ENCODE measurements at regions not wholly inside any gene's neighbourhood (a gene's known extent, or its start where the extent isn't known, plus 50 kb on each side); places are given as distances from the start of the nearest gene placed in this dataset.

DNA sequence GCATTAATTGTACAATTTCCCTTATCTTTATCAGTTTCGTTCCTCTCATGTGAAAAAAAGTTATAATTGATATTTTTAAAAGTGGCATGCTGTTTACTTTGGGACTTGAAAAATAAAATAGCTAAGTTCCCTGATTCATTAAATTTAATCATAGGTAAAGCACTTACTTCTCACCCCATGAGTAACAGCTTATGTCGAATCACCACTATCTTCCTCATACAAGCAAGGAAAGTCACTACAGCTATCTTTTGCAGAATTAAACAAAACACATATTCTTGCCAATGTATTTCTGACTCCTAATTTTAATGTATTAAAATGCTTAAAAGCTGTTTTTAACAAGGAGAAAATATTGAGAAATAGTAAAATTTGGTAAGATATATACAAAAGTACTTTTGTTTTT is 832.4 kb upstream of the PCDH10 start:
- no peaks in the 10 kb centered on the region for H3K36me3 Mint-ChIP-seq (ENCODE audit: unreplicated experiment)
- H3K4me1 Mint-ChIP-seq (ENCODE audit: unreplicated experiment) = no peaks in the 10 kb centered on the region
- H3K9me3 Mint-ChIP-seq (ENCODE audit: unreplicated experiment) = no peaks in the 10 kb centered on the region
- no peak overlapping the region for H3K4me3 Mint-ChIP-seq (ENCODE audit: unreplicated experiment)
- H3K27ac Mint-ChIP-seq (ENCODE audit: unreplicated experiment) = no peak overlapping the region
- no peak for TF ChIP-seq CTCF (IDR thresholded peaks at IDR 0.05)
- DNase-seq (ENCODE audit: extremely low spot score, unreplicated experiment) = no peak
- peaks cover 3% of the 10 kb centered on the region for H3K27me3 Mint-ChIP-seq (ENCODE audit: unreplicated experiment)

GRCh38 chr4:132317923-132318322 is 831.2 kb upstream of the PCDH10 start:
- Mint-ChIP-seq H3K9me3 (ENCODE audit: unreplicated experiment) (no peaks in the 10 kb centered on the region), H3K4me1 (ENCODE audit: unreplicated experiment) (no peaks in the 10 kb centered on the region), H3K27me3 (ENCODE audit: unreplicated experiment) (peaks cover 3% of the 10 kb centered on the region), H3K4me3 (ENCODE audit: unreplicated experiment) (no peak overlapping the region), H3K27ac (ENCODE audit: unreplicated experiment) (no peak overlapping the region), H3K36me3 (ENCODE audit: unreplicated experiment) (no peaks in the 10 kb centered on the region)
- no peak for TF ChIP-seq CTCF (IDR thresholded peaks at IDR 0.05)
- no peak for DNase-seq (ENCODE audit: extremely low spot score, unreplicated experiment)

GRCh38 chr4:132328761-132329160 is 820.3 kb upstream of the PCDH10 start:
- no peaks in the 10 kb centered on the region for H3K36me3 Mint-ChIP-seq (ENCODE audit: unreplicated experiment)
- no peak overlapping the region for H3K4me3 Mint-ChIP-seq (ENCODE audit: unreplicated experiment)
- peaks cover 7% of the 10 kb centered on the region for H3K4me1 Mint-ChIP-seq (ENCODE audit: unreplicated experiment)
- no peak overlapping the region for H3K27ac Mint-ChIP-seq (ENCODE audit: unreplicated experiment)
- TF ChIP-seq CTCF (IDR thresholded peaks at IDR 0.05) = no peak
- no peaks in the 10 kb centered on the region for H3K9me3 Mint-ChIP-seq (ENCODE audit: unreplicated experiment)
- no peak for DNase-seq (ENCODE audit: extremely low spot score, unreplicated experiment)
- H3K27me3 Mint-ChIP-seq (ENCODE audit: unreplicated experiment) = no peaks in the 10 kb centered on the region

DNA sequence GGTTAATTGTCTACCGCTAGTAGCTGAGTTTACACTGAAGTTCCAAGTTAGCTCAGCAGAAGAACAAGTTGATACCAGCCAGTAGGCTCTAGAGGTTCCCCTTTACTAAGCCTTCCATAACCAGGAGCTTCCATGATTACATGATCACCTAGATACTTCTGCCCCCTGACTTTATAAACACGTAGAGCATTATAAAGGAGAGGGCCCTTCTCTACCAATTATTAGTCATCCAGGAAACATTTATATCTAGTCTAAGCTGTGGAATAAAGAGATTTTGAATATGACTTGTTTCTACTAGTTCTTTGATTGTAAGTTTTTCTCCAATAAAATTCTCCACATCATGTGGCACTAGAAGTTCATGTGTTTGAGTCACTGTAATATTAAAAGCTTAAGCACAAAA is 818.1 kb upstream of the PCDH10 start:
- Mint-ChIP-seq H3K36me3 (ENCODE audit: unreplicated experiment) (no peaks in the 10 kb centered on the region), H3K27me3 (ENCODE audit: unreplicated experiment) (no peaks in the 10 kb centered on the region), H3K9me3 (ENCODE audit: unreplicated experiment) (no peaks in the 10 kb centered on the region), H3K4me1 (ENCODE audit: unreplicated experiment) (peaks cover 8% of the 10 kb centered on the region), H3K27ac (ENCODE audit: unreplicated experiment) (no peak overlapping the region), H3K4me3 (ENCODE audit: unreplicated experiment) (no peak overlapping the region)
- TF ChIP-seq CTCF (IDR thresholded peaks at IDR 0.05) = no peak
- DNase-seq (ENCODE audit: extremely low spot score, unreplicated experiment) = no peak

- H3K4me1 Mint-ChIP-seq (ENCODE audit: unreplicated experiment) = peaks cover 8% of the 10 kb centered on the region
- H3K27ac Mint-ChIP-seq (ENCODE audit: unreplicated experiment) = peak overlapping the region; percentile 6
- peak; percentile 48 for TF ChIP-seq CTCF (IDR thresholded peaks at IDR 0.05)
- no peak for DNase-seq (ENCODE audit: extremely low spot score, unreplicated experiment)
- no peaks in the 10 kb centered on the region for H3K36me3 Mint-ChIP-seq (ENCODE audit: unreplicated experiment)
- no peaks in the 10 kb centered on the region for H3K27me3 Mint-ChIP-seq (ENCODE audit: unreplicated experiment)
- no peaks in the 10 kb centered on the region for H3K9me3 Mint-ChIP-seq (ENCODE audit: unreplicated experiment)
- no peak overlapping the region for H3K4me3 Mint-ChIP-seq (ENCODE audit: unreplicated experiment)
Observed at GRCh38 chr4:132332932-132333723, 816.0 kb upstream of the PCDH10 start.

All from osteocyte (in vitro differentiated cells).